GM21390 (cell line): ENCODE measurements at regions not wholly inside any gene's neighbourhood (a gene's known extent, or its start where the extent isn't known, plus 50 kb on each side); places are given as distances from the start of the nearest gene placed in this dataset.

Source experiments
- ATAC-seq: cut with Tn5 transposase; IDR thresholded peaks from one replicate; pipeline ENCODE4 v1.9.1; 2021; ENCODE audit not compliant: unreplicated experiment

- no peak for ATAC-seq
These were observed 951.4 kb downstream of the VRK1 start for GRCh38 chr14:97748616-97749015.

GRCh38 chr14:97757491-97757890 is 960.3 kb downstream of the VRK1 start:
- ATAC-seq, result no peak

- ATAC-seq, result no peak
These were observed 962.9 kb downstream of the VRK1 start for GRCh38 chr14:97760050-97760449.

GRCh38 chr14:97762386-97762785 is 965.2 kb downstream of the VRK1 start:
- no peak for ATAC-seq

- no peak for ATAC-seq
These were observed 974.3 kb downstream of the VRK1 start for GRCh38 chr14:97771340-97772045.

GRCh38 chr14:97773598-97773997 is 976.4 kb downstream of the VRK1 start:
- ATAC-seq, result no peak

- ATAC-seq, result no peak
These were observed 979.8 kb downstream of the VRK1 start for GRCh38 chr14:97776890-97777558.

GRCh38 chr14:97777622-97778355 is 980.6 kb downstream of the VRK1 start:
- ATAC-seq, result no peak

GRCh38 chr14:97779140-97779539 is 982.0 kb downstream of the VRK1 start:
- ATAC-seq, result no peak

GRCh38 chr14:97780804-97781203 is 983.6 kb downstream of the VRK1 start:
- ATAC-seq, result no peak

GRCh38 chr14:97781961-97782360 is 984.8 kb downstream of the VRK1 start:
- ATAC-seq, result no peak

- ATAC-seq, result no peak
These were observed 985.8 kb downstream of the VRK1 start for GRCh38 chr14:97782871-97783414.

GRCh38 chr14:97785495-97785894 is 988.3 kb downstream of the VRK1 start:
- ATAC-seq, result no peak

- no peak for ATAC-seq
These were observed 991.2 kb downstream of the VRK1 start for GRCh38 chr14:97788364-97788763.

GRCh38 chr14:97788846-97789526 is 991.8 kb downstream of the VRK1 start:
- ATAC-seq, result no peak

- ATAC-seq, result no peak
These were observed 993.9 kb downstream of the VRK1 start for GRCh38 chr14:97791072-97791471.

GRCh38 chr14:97791906-97792305 is 994.7 kb downstream of the VRK1 start:
- ATAC-seq, result no peak

- ATAC-seq, result no peak
These were observed 999.3 kb downstream of the VRK1 start for GRCh38 chr14:97796511-97796910.

- no peak for ATAC-seq
These were observed 1001.0 kb downstream of the VRK1 start for GRCh38 chr14:97798176-97798575.

- ATAC-seq, result no peak
These were observed 1005.5 kb downstream of the VRK1 start for GRCh38 chr14:97802430-97803373.
